GM18520 (cell line): ENCODE measurements at regions not wholly inside any gene's neighbourhood (a gene's known extent, or its start where the extent isn't known, plus 50 kb on each side); places are given as distances from the start of the nearest gene placed in this dataset.
"Not testable (repeated sequence)": the region's sequence is repeated elsewhere in the genome, so short reads cannot be mapped to it uniquely, and the experiment has no call there.

ENCODE experiments used
- ATAC-seq: cut with Tn5 transposase; IDR thresholded peaks from one replicate; pipeline ENCODE4 v1.9.1; 2021; ENCODE audit not compliant: unreplicated experiment

DNA sequence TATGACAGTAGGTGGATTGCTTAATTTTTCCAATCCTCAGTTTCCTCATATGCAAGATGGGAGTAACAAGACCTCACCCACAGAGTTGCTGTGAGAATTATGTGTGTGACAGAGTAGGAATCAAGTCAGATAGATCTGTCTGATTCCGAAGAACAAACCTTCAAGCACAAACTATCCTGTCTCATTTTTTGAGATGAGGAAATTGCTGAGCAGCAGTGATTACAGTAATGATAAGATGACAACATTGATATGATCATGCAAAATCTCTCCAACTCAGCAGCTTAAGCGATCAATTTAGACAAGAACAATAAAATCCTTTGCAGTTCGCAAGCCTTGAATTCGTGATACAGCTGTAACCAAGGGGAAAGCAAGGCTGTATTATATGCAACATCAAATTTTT, 474.1 kb downstream of the OMA1 start:
- ATAC-seq = no peak

DNA sequence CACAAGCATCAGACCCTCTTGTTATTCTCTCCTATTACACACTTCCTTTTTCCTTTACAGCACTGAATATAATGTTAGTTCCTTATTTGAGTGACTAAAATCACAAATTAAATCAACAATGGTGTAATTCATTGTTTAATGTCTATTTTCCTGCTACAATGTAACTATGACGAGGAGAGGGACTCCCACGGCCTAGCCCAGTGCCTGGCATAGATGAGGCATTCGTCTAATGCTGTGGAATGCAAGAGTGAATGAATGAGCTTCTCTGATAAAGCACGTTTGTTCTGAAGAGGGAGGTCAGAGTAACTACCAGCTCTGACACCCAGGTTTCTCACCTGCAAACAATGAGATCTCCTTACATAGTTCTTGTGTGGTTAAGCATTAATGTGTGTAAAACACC, 479.4 kb downstream of the OMA1 start:
- ATAC-seq = no peak

DNA sequence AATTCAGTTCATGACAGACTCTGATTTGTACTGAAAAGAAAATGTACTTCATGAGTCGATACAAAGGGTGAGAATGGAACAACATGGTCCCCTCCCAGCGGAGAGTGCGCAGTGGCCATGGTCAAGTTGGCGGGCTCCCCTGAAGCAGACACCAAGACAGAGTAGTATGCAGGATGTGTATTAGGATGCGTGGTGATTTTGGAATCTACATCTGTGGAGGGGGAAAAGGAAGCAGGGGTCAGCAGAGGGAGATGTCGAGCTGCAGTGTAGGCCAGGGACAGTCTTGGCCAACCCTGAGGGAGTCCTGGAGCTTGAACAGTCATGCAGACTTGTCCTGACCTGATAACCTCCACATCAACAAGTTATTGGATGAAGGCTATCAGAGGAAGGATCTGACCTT, 481.0 kb downstream of the OMA1 start:
- ATAC-seq = no peak

DNA sequence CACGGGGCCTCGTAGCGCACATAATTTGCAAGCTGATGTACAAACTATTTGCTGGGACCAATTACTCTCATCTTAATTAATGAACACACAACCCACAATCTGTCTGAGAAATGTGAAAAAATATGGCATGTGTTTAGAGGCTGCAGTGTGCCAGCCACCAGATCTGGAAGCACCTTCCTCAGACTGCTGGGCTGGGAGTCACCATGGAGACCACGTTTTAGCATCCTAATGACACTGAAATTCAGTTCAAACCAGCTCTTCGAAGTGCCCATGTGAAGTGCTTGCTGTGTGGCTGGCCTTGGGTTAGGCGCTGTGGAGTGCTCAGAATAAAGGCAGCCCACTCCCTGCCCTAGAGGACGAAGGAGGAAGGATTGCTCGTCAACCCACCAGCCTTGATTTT, 482.4 kb downstream of the OMA1 start:
- ATAC-seq = no peak

DNA sequence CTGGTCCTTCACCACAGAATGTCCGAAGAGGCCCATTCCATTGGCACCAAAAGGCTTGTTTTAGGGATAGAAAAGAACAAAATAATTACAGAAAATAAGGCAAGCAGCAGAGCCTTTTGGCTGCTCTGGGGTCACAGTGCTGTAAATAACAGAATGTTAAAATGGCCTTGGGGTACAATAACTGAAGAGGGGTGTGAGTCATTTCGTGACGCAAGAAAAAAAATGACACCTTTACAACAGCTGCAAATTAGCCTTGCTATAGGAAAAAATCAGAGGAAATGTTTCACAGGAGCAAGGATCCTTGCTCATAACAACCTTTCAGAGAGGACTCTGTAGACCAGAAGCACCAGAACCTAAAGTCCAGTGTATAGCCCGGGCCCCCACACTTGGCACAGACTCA, 483.4 kb downstream of the OMA1 start:
- no peak for ATAC-seq

DNA sequence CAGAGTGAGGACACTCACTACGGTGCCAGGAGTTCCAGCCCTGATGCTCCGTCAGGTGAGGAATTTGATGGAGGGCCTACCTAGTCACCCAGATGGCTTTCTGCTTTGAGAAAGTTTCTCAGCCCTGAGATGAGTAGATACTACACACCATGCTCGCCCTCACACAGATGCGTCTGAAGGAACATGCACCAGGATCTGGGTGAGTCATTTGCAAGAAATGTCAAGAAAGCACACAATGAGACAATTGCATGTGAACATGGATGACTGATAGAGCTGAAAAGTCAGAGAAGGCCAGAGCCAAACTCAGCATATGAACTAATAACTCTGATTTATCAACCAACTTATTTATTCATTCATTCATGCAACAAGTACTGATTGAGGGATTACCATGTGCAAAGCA, 483.9 kb downstream of the OMA1 start:
- no peak for ATAC-seq

DNA sequence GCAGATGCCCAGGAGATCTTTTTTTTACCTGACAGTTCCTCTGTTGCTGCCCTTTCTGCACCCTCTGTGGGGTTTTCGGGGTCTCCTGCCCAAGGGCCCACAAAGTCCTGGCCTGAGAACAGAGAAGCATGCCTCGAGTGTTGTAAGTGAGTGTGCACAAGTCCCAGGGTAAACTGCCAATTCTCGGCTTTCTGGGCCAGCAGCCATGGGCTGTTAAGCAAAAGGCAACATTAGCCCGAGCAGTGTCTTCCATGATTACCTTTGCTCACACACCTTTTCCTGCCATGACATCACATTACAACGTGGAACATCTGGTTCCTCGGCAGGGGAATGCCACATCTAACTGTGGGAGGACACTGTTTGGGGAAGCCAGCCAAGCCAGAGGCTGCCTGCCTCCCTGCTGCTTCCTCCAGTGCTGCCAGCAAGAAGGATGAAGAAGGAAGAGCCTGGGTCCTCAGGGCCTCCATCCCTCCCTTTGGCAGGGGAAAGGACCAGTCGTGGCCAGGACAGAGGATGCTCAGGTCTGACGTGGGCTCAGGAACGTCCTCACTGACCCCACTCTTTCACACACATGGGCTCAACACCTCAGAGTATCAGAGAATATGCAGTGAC, 485.9 kb downstream of the OMA1 start:
- ATAC-seq = no peak

DNA sequence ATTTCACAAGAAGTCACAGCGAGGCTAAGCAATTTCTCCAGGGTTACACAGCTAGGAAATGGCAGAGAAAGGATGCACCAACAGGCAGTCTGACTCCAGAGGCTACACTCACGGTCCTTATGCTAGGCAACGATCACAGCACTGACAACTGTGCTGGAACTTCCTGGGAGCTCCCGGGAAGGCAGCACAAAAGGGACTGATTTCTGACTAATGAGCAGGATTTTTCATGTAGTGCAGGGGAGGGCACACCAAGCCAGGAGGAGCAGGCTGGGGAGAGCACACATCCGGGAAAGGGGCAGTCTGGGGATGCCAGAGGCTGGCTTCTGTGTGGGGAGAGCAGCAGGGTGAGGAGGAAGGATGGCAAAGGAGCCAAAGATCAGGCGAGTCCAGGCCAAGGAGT, 486.7 kb downstream of the OMA1 start:
- ATAC-seq = no peak

DNA sequence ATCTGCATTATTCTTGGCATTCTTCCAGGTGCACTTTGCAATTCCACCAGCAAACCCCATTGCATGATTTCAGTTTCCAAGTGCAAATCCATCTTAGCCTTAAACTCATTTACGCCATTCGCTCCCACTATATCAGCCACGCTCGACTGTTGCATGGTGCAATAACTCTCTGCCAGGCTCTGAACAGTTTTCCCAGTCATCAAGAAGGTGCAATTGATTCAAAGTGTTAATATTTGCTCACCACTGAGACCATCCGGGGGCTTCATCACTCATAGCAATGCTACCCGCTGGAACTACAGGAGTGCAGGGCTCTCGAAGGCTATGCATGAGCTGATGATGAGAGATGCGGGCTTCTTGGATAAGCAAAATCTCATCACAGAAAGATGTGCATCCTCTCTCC, 488.2 kb downstream of the OMA1 start:
- ATAC-seq = no peak

DNA sequence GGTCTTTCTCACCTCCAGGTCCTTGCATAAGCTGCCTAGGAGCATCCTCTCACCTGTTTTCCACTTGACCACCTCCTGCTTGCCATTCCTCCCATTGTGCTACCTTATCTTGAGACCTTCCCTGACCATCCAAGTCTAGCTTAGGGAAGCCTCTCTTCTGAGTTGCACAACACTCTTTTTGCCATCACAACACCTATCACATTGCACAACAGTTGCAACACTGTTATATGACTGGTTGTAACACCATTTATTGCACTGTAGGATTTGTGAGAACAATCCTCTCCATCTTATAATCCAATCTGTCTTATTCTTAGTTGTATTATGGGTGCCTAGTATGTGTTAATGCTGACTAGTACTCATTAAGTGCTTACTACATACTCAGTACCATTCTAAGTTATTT, 488.7 kb downstream of the OMA1 start:
- ATAC-seq = no peak

DNA sequence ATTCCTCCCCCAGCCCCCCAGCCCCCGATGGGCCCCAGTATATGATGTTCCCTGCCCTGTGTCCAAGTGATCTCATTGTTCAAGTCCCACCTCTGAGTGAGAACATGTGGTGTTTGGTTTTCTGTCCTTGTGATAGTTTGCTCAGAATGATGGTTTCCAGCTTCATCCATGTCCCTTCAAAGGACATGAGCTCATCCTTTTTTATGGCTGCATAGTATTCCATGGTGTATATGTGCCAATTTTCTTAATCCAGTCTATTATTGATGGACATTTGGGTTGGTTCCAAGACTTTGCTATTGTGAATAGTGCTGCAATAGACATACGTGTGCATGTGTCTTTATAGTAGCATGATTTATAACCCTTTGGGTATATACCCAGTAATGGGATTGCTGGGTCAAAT, 495.3 kb downstream of the OMA1 start:
- not testable (repeated sequence) for ATAC-seq

DNA sequence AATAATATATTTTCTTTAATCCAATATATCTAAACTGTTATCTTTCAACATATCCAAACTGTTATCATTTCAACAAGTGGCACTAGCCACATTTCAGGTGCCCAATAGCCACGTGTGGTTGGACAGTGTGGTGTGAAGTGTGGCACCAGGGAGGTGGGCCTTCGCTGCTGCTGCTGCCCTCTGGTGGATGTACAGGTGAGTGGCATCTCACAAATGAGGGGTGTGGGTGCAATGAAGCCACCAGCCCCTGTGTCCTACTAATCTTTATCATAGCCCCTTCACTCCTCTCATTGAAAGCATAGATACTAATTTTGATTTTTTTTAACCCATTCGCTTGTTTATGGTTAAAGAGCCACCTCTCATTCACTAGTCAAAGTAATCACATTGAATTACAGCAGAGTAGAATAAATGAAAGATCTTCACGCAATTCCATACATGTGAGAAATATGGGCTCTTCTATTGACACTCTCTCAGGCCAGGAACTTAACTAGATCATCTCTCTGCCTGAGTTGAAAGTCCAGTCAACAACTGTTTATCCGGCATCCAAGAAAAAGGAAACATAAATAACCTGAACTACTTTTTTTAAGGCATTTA, 499.2 kb downstream of the OMA1 start:
- no peak for ATAC-seq

DNA sequence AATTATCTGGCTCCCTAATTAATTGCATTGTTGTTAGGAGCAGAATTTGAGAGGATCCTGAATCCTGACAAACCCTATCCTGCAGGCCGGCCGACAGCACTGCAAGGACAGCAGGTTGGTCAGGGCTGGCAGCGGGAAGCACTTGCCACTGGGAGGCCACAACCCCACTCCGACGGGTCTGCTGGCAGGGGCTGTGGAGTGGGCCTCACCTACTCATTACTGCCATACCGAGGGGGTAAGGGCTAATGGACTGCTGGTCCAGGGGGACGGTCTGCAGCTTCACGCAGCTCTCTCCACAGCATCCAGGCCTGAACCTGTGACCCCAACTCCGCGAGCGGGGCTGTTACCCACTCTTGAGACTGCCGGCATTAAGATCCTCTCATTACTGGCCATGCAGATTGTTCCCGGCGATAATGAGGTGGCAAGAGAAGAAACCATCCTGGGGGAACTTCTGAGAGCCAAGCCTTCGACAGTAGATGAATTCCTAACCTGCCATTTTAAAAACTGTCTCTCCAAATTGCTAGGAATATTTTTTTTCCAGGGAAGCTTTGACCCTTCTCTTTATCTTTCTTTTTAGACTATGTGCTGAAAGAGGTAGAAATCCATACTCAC, 501.3 kb downstream of the OMA1 start:
- ATAC-seq = no peak

DNA sequence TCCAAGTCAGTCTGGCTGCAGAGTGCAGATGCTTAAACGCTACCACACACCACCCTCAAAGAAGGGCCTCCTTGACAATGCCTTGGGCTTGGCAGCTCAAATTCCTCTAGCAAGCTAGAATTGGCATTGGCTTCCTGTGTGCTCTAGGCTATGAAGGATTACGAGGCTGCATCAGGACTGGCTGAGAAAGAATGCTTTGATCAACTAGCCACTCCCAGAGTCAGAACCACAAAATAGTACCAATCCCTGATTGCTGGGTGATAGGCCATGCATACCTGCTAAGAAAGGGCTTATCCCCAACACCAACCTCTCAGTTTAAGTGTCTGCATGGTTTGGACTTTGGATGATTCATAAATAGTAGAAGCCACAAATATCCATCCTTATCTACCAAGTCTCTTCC, 504.9 kb downstream of the OMA1 start:
- ATAC-seq = no peak

DNA sequence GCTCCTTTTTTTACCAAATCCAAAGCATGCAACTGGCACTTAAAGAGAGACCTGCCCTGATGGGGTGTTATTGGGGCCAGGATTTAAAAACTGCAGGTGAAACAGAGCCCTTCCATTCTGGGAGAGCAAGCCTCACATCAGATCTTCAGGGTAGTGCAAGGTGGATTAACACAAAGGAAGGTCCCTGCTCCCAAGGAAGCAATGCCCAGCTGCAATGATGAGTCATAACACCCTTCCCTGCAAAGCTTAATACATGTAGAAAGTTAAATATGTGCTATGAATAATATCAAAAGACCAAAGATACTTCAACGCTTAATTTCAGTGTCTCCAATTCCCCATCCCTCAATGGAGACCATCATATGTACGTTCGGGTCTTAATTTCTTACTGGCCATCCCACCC, 508.0 kb downstream of the OMA1 start:
- ATAC-seq = no peak

DNA sequence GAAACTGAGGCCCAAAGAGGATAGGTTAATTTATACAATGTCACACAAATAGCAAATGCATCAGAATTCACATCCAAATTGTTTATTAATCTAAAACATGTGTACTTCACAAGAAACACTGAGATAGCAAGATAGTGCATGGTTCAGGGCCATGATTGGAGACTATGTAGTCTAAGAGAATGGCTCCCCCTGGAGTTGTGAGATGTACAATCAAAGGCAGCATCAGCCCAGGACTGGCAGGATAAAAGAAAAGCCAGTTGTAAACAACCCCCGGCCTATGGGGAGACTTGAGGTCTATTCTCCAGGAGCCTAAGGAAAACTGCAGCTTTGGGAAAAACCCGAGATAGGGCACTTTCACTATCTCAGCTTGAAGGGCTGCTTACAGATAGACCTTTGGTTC, 511.0 kb downstream of the OMA1 start:
- no peak for ATAC-seq

DNA sequence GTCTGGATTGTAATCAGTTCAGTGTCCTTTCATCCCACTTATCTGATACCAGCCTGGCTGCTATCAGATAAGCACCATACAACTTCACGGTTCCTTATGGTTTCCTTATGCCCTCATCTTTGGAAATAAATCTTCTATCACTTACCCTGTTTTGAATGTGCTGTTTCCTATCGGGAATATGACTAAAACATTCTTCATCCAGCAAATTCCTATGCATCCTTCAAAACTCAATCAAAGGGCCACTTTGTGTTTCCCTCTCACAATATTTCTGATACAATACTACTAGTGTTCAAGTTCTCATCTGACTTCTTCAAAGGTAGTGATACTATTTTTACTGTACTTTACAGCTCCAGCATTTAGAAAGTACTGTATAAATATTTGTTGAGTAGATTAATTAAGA, 513.2 kb downstream of the OMA1 start:
- no peak for ATAC-seq

DNA sequence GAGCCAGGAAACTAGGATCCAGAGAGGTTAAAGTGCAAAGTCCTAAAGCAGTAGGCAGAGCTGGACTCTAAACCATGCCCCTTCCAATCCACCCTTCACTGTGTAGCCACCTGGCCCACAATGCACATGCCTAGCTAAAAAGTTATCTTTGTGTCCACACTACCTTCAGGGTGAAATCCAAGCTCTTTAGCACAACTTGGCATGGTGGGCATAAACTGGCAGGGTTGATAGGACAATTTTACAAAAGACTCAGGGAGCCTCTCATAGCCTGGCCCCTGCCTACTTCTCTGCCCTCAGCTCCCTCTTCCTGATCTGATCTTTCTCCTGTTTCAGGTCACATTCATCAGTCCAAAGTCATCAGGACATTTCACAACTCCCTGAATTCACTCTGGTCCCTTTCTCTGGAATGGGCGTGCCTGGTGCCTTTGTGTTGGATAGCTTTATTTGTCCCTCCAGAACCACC, 513.9 kb downstream of the OMA1 start:
- no peak for ATAC-seq

DNA sequence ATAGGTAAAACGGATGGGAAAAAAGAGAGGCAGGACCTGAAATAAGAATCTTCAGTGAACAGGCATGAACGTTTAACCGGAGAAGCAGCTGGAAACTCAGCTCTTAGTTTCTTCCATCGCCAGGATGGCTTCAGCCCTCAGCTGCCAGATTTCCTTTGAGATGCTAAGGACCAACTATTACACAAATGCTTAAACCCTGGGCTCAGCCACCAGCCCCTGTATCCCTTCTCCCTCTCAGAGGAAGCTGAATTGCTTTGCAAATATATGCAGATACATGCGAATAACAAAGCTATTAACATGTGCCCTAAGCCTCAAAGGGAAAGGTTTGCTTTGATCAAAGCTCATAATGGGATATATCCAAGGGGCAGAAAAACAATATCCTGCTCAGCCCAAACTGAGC, 515.1 kb downstream of the OMA1 start:
- ATAC-seq = no peak

DNA sequence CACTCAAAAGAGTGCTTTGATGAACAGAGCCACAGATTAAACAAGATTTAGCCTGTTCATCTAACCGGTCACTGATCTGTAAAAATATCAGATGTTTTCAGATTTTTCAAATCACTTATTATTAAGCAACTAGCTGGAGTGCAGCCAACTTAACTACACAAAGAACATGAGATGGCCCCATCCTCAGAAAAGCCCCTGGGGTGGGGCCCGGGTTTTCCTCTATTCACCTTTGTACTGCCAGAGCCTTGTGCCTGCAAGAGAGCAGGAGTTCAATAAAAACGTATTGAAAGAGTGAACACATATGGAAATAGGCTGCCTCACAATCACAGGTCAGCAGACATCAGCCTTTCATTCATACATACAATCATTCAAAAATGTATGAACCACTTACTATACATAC, 516.1 kb downstream of the OMA1 start:
- no peak for ATAC-seq

DNA sequence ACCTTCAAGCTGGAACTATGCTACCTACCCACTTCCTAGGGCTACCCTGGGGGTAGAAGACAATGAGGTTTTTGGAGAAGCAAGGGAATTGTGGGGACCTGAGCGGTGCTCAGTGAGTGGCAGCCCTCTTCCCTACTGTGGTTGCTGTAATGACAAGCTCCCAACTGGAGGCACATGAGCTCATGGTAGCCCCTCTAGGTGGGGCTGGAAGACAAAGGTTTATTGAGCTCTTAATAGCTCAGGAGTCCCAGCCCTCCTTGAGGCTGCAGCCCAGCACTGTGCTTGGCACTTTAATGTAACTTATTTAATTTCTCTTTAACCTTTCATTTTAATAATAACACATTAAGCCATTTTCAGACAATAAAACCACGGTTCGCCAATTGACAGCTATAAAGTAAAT, 528.9 kb downstream of the OMA1 start:
- ATAC-seq = no peak

DNA sequence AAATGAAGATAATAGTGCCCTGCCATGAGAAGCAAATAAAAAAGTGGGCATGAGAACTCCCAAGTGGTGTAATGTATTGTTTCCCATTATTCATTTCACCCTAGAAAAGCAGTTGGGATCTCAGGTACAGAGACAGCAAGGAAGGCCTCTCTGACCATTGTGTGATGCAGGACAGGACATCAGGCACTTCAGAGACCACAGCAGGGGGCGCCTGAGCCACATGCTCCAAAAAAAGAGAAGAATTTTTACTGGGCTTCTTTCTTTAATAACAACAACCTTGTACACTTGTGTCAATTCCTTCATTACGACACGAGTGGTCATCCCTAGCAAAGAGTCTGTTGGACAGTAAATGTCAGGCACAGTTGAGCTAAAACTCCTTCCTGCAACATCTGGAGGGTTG, 533.3 kb downstream of the OMA1 start:
- ATAC-seq = no peak

DNA sequence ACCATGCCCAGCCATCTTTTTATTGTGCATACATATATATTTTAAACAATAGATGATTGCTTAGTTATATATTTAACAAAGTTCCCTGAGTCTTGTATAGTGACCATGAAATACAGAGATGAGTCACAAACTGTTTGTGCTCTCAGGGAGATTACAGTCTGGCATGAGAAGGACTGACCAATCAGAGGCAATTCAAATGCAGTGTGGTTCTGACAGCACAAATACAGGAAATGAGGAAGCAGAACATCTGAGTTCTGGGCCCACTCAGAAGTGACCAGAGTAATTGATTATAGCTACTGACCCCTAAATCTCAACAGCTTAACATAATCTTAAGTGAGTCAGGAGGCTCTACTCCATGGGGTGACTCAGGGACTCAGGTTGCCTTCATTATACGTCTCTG, 534.5 kb downstream of the OMA1 start:
- no peak for ATAC-seq
